ENCODE measurements at regions not wholly inside any gene's neighbourhood (a gene's known extent, or its start where the extent isn't known, plus 50 kb on each side); places are given as distances from the start of the nearest gene placed in this dataset.

GRCh38 chr1:232196042-232196441 lies 433.9 kb downstream of the SIPA1L2 start:
- ATAC-seq: no peak
- Histone ChIP-seq H3K27me3 (ENCODE audit: control insufficient read depth in 2 of 2, insufficient read depth in 2 of 2, low read length in 2 of 2) (no peaks in the 10 kb centered on the region), H3K9me1 (ENCODE audit: control insufficient read depth, insufficient read depth, low read length) (no peaks in the 10 kb centered on the region), H3K9ac (ENCODE audit: insufficient read depth in 1 of 2, low read depth in 2 of 2, low read length in 2 of 2) (no peak overlapping the region), H3K79me2 (ENCODE audit: control insufficient read depth, insufficient read depth, low read length) (no peaks in the 10 kb centered on the region), H3K27ac (ENCODE audit: extremely low read depth, low read depth, low read length) (no peak overlapping the region), H4K20me1 (replicated peaks; ENCODE audit: control insufficient read depth, insufficient read depth, low read length) (no peaks in the 10 kb centered on the region), H3K4me2 (ENCODE audit: insufficient read depth, low read length) (no peak overlapping the region), H3K9me3 (replicated peaks; ENCODE audit: control insufficient read depth, insufficient read depth, low read depth, low read length) (no peaks in the 10 kb centered on the region; the same call in 1 of the 2 replicates), H3K4me3 (no peak overlapping the region), H3K36me3 (ENCODE audit: control insufficient read depth, insufficient read depth, low read length) (no peaks in the 10 kb centered on the region), H3K4me1 (replicated peaks in 1 of 2; ENCODE audit: control insufficient read depth in 2 of 2, insufficient read depth in 2 of 2, low read length in 2 of 2) (no peaks in the 10 kb centered on the region), H2AFZ (ENCODE audit: low read depth, low read length) (no peak overlapping the region)
- intact Hi-C loops (cut with micrococcal nuclease) (no loop called here), in situ Hi-C loops (cut with MboI) (no loop called here)
- no peak for FAIRE-seq
- BruUV-seq (replicated peaks): no TSS peak
- no peak for DNase-seq (ENCODE audit: extremely low read depth in 1 of 4, low spot score in 3 of 4)
- ChIA-PET POLR2A (no interaction called here), CTCF (ENCODE audit: low intra/inter-chr PET ratio) (no interaction called here)
- TF ChIP-seq NFXL1 (CRISPR knock-in tag; IDR thresholded peaks at IDR 0.05) (no peak), TRIM28 (IDR thresholded peaks at IDR 0.05) (no peak), SRSF9 (IDR thresholded peaks at IDR 0.05; ENCODE audit: borderline replicate concordance, low read depth, low read length) (no peak), COPS2 (conservative IDR thresholded peaks at IDR 0.05) (no peak), MCM7 (IDR thresholded peaks at IDR 0.05) (no peak), ZNF445 (CRISPR knock-in tag; IDR thresholded peaks at IDR 0.05; ENCODE audit: low read depth) (no peak), HSF4 (CRISPR knock-in tag; IDR thresholded peaks at IDR 0.05; ENCODE audit: borderline replicate concordance) (no peak), KLF1 (tag; IDR thresholded peaks at IDR 0.05) (no peak), SMARCA5 (IDR thresholded peaks at IDR 0.05) (no peak), SREBF1 (IDR thresholded peaks at IDR 0.05; ENCODE audit: borderline replicate concordance, low read depth, low read length) (no peak), ZNF436 (CRISPR knock-in tag; IDR thresholded peaks at IDR 0.05) (no peak), WHSC1 (IDR thresholded peaks at IDR 0.05; ENCODE audit: low read length) (no peak), KAT7 (CRISPR knock-in tag; IDR thresholded peaks at IDR 0.05; ENCODE audit: borderline replicate concordance) (no peak), ZNF24 (IDR thresholded peaks at IDR 0.05) (no peak), CC2D1A (IDR thresholded peaks at IDR 0.05) (no peak), SMARCC2 (IDR thresholded peaks at IDR 0.05; ENCODE audit: low read depth) (no peak)
- TF ChIP-seq, protein P1, sequence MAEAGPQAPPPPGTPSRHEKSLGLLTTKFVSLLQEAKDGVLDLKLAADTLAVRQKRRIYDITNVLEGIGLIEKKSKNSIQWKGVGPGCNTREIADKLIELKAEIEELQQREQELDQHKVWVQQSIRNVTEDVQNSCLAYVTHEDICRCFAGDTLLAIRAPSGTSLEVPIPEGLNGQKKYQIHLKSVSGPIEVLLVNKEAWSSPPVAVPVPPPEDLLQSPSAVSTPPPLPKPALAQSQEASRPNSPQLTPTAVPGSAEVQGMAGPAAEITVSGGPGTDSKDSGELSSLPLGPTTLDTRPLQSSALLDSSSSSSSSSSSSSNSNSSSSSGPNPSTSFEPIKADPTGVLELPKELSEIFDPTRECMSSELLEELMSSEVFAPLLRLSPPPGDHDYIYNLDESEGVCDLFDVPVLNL (CRISPR knock-in tag; IDR thresholded peaks at IDR 0.05; ENCODE audit: low read depth): no peak
- TF ChIP-seq, protein P2, sequence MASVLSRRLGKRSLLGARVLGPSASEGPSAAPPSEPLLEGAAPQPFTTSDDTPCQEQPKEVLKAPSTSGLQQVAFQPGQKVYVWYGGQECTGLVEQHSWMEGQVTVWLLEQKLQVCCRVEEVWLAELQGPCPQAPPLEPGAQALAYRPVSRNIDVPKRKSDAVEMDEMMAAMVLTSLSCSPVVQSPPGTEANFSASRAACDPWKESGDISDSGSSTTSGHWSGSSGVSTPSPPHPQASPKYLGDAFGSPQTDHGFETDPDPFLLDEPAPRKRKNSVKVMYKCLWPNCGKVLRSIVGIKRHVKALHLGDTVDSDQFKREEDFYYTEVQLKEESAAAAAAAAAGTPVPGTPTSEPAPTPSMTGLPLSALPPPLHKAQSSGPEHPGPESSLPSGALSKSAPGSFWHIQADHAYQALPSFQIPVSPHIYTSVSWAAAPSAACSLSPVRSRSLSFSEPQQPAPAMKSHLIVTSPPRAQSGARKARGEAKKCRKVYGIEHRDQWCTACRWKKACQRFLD (CRISPR knock-in tag; IDR thresholded peaks at IDR 0.05): no peak
- TF ChIP-seq, protein P3, sequence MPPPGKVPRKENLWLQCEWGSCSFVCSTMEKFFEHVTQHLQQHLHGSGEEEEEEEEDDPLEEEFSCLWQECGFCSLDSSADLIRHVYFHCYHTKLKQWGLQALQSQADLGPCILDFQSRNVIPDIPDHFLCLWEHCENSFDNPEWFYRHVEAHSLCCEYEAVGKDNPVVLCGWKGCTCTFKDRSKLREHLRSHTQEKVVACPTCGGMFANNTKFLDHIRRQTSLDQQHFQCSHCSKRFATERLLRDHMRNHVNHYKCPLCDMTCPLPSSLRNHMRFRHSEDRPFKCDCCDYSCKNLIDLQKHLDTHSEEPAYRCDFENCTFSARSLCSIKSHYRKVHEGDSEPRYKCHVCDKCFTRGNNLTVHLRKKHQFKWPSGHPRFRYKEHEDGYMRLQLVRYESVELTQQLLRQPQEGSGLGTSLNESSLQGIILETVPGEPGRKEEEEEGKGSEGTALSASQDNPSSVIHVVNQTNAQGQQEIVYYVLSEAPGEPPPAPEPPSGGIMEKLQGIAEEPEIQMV (tag; conservative IDR thresholded peaks at IDR 0.05; ENCODE audit: low read depth): no peak
- WGBS (ENCODE audit: insufficient coverage, low coverage, missing lambda C conversion rate): 0% methylated on average over 1 of the region's 1 CpG

Measured in K562 (cell line).